Fibroblast of pulmonary artery (primary cell): ENCODE measurements at regions not wholly inside any gene's neighbourhood (a gene's known extent, or its start where the extent isn't known, plus 50 kb on each side); places are given as distances from the start of the nearest gene placed in this dataset.

Source experiments
- DNase-seq: peaks from one replicate; pipeline ENCODE4 v3.0.0-alpha.2; 2010; ENCODE audit warnings: low read depth
- H3K4me3 ChIP-seq: replicated peaks from 2 replicates; pipeline ENCODE4 v1.5.1; 2011; ENCODE audit warnings: low read depth, mild to moderate bottlenecking, control low read depth, low read length, moderate library complexity
- TF ChIP-seq, protein P1 (sequence below): IDR thresholded peaks from 2 replicates; pipeline ENCODE4 v1.5.1; 2011; ENCODE audit warnings: mild to moderate bottlenecking, control low read depth, low read length, inconsistent platforms; ENCODE audit errors: missing control alignments

- no peak for DNase-seq
- H3K4me3 ChIP-seq, result no peak overlapping the region
- TF ChIP-seq, protein P1, sequence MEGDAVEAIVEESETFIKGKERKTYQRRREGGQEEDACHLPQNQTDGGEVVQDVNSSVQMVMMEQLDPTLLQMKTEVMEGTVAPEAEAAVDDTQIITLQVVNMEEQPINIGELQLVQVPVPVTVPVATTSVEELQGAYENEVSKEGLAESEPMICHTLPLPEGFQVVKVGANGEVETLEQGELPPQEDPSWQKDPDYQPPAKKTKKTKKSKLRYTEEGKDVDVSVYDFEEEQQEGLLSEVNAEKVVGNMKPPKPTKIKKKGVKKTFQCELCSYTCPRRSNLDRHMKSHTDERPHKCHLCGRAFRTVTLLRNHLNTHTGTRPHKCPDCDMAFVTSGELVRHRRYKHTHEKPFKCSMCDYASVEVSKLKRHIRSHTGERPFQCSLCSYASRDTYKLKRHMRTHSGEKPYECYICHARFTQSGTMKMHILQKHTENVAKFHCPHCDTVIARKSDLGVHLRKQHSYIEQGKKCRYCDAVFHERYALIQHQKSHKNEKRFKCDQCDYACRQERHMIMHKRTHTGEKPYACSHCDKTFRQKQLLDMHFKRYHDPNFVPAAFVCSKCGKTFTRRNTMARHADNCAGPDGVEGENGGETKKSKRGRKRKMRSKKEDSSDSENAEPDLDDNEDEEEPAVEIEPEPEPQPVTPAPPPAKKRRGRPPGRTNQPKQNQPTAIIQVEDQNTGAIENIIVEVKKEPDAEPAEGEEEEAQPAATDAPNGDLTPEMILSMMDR, result no peak
These were observed 425.9 kb upstream of the DCN start for GRCh38 chr12:91608542-91608941.

DNA sequence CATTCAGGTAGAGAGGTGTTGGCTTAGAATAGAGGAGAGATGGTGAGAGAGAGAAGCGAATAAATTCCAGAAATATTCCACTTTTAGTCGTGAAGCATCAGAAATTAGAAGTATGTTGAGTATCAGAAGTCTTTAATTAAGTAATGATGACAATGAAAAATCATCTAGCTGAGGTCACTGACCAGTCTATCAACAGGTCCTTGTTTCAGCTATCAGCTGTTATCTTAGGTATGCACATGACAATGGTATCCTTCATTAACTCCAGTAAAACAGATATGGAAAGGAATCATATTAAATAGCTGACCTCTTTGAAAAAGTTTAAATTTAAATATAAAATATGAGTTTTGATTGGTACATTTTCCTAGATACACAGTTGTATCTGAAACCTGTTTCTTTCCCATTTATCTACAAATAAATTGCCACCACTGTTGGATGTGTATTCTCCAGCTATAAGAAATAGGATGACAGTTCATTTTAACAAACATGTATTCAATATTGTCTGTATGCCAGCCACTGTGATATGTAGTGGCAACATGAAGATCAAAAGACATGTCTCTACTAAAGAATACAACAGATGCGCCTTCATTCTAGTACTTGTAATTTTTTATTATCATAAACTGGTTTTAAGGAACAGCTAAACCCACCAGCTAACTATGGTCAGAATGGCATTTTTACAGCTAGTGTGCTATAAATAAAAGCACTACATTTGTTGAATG is 424.2 kb upstream of the DCN start:
- TF ChIP-seq, protein P1, result no peak
- no peak for DNase-seq
- no peak overlapping the region for H3K4me3 ChIP-seq

DNA sequence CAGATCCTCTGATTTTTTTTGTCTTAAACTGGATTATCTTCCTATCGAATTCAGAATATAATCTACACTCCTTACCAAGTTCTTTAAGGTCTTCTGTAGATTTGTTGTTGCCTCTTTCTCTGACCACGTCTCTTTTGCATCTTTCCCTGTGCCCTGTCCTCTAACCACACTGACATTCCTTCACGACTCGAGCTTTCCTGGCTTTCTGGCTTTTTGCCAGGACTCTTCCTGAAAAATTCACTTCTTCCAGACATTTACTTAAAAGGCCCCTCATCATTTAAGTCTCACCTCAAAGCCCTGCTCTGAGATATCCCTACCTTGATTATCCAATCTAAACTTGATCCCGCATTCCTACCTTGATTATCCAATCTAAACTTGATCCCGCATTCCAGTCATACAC is 422.3 kb upstream of the DCN start:
- DNase-seq, result peak; percentile 3
- no peak overlapping the region for H3K4me3 ChIP-seq
- TF ChIP-seq, protein P1, result no peak

DNA sequence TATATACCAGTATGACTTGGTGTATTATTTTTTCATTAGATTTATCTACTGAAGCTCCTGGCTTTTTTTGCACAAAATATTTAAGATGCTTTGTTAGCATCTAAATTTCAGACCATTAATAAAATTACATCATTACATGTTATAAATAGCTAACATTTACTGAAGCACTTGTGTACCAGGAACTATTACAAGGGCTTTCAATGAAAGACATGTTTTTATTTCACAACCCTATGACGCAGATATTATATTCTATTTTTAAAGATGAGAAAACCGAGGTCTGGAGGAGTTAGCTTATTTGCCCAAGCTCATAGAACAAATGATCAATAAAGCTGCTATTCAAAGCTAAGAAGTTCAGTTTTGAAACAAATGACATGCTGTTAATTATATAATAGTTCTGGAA is 420.4 kb upstream of the DCN start:
- no peak overlapping the region for H3K4me3 ChIP-seq
- DNase-seq, result no peak
- TF ChIP-seq, protein P1, result no peak

GRCh38 chr12:91601054-91601453 is 418.4 kb upstream of the DCN start:
- TF ChIP-seq, protein P1, result no peak
- DNase-seq, result no peak
- H3K4me3 ChIP-seq, result no peak overlapping the region

DNA sequence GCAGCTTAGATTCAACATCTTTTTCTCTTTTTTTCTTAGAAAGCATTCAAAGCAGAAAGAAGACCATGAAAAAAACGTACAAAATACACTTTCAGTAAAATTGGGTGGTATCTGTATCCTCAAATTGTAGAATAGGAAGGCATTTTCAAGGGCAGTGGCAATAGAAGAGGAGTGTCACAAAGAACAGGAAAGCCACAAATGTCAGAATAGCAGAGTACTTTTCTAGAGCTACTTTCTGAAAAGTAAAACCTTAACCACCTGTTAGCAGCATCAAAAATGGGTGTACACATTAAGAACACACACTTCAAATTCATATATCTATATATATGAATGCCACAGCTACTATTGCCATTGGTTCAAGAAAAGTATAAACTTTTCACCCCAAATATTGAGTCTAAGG is 412.1 kb upstream of the DCN start:
- no peak for DNase-seq
- H3K4me3 ChIP-seq, result no peak overlapping the region
- TF ChIP-seq, protein P1, result no peak

DNA sequence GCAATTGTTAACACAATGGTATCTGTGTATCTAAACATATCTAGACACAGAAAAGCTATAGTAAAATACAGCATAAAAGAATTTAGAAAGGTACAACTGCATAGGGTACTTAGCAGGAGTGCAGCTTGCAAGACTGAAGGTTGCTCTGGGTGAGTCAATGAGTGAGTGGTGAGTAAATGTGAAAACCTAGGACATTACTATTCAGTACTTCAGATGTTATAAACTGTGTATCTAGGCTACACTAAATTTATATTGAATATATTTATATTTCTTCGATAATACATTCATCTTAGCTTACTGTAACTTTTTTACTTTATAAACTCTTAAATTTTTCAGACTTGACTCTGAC is 409.0 kb upstream of the DCN start:
- DNase-seq, result no peak
- no peak overlapping the region for H3K4me3 ChIP-seq
- TF ChIP-seq, protein P1, result no peak
